ENCODE measurements at regions not wholly inside any gene's neighbourhood (a gene's known extent, or its start where the extent isn't known, plus 50 kb on each side); places are given as distances from the start of the nearest gene placed in this dataset.

- 84 to 89% methylated on average over 8 of the region's 8 CpGs for whole genome bisulfite sequencing, 2 donors
- no peak overlapping the region for H3K27ac ChIP-seq
These were observed 483.1 kb downstream of the RPS24 start for GRCh38 chr10:78516756-78517155.

GRCh38 chr10:78518224-78518623 is 484.6 kb downstream of the RPS24 start:
- 94 to 100% methylated on average over 5 of the region's 5 CpGs for WGBS, 2 donors
- intact Hi-C loops (cut with DNase I; ENCODE audit: low total_unique reads) = no loop called here
- no peak for TF ChIP-seq POLR2A (IDR thresholded peaks at IDR 0.05)
- TF ChIP-seq CTCF (IDR thresholded peaks at IDR 0.05) = no peak

More at GRCh38 chr10:78516756-78517155, 483.1 kb downstream of the RPS24 start:
- H3K9me3 ChIP-seq = no peaks in the 10 kb centered on the region
- H3K36me3 ChIP-seq (ENCODE audit: low read depth, missing control alignments) = no peaks in the 10 kb centered on the region
- TF ChIP-seq CTCF (IDR thresholded peaks at IDR 0.05) (no peak), POLR2A (IDR thresholded peaks at IDR 0.05) (no peak)
- DNase-seq = no peak
- intact Hi-C loops (cut with DNase I; ENCODE audit: low total_unique reads) = no loop called here
- H3K4me1 ChIP-seq = peaks cover 15% of the 10 kb centered on the region
- H3K4me3 ChIP-seq = no peak overlapping the region
- H3K27me3 ChIP-seq = no peaks in the 10 kb centered on the region

GRCh38 chr10:78520737-78521430 is 487.2 kb downstream of the RPS24 start:
- 75 to 81% methylated on average over 4 of the region's 4 CpGs for whole genome bisulfite sequencing, 2 donors
- TF ChIP-seq CTCF (IDR thresholded peaks at IDR 0.05) = no peak
- no peak for TF ChIP-seq POLR2A (IDR thresholded peaks at IDR 0.05)
- Histone ChIP-seq H3K27me3 (no peaks in the 10 kb centered on the region), H3K36me3 (ENCODE audit: low read depth, missing control alignments) (no peaks in the 10 kb centered on the region), H3K9me3 (no peaks in the 10 kb centered on the region), H3K4me3 (no peak overlapping the region), H3K27ac (no peak overlapping the region), H3K4me1 (no peaks in the 10 kb centered on the region)
- no peak for DNase-seq
- intact Hi-C loops (cut with DNase I; ENCODE audit: low total_unique reads) = no loop called here

More at GRCh38 chr10:78518224-78518623, 484.6 kb downstream of the RPS24 start:
- Histone ChIP-seq H3K9me3 (no peaks in the 10 kb centered on the region), H3K4me3 (no peak overlapping the region), H3K36me3 (ENCODE audit: low read depth, missing control alignments) (no peaks in the 10 kb centered on the region), H3K27ac (no peak overlapping the region), H3K4me1 (peaks cover 10% of the 10 kb centered on the region), H3K27me3 (no peaks in the 10 kb centered on the region)
- DNase-seq = no peak

- intact Hi-C loops (cut with DNase I; ENCODE audit: low total_unique reads) = no loop called here
- Histone ChIP-seq H3K27me3 (no peaks in the 10 kb centered on the region), H3K4me1 (no peaks in the 10 kb centered on the region), H3K9me3 (no peaks in the 10 kb centered on the region), H3K4me3 (no peak overlapping the region), H3K36me3 (ENCODE audit: low read depth, missing control alignments) (no peaks in the 10 kb centered on the region), H3K27ac (no peak overlapping the region)
- no peak for DNase-seq
- TF ChIP-seq CTCF (IDR thresholded peaks at IDR 0.05) (no peak), POLR2A (IDR thresholded peaks at IDR 0.05) (no peak)
- 82 to 95% methylated on average over 1 of the region's 1 CpG for WGBS, 2 donors
These were observed 489.8 kb downstream of the RPS24 start for GRCh38 chr10:78523453-78523852.

GRCh38 chr10:78524342-78524741 is 490.7 kb downstream of the RPS24 start:
- H3K9me3 ChIP-seq = no peaks in the 10 kb centered on the region
- DNase-seq = no peak
- no peak overlapping the region for H3K27ac ChIP-seq
- intact Hi-C loops (cut with DNase I; ENCODE audit: low total_unique reads) = no loop called here
- H3K36me3 ChIP-seq (ENCODE audit: low read depth, missing control alignments) = no peaks in the 10 kb centered on the region
- 85 to 95% methylated on average over 5 of the region's 5 CpGs for WGBS, 2 donors
- TF ChIP-seq CTCF (IDR thresholded peaks at IDR 0.05) (no peak), POLR2A (IDR thresholded peaks at IDR 0.05) (no peak)
- H3K27me3 ChIP-seq = no peaks in the 10 kb centered on the region
- H3K4me1 ChIP-seq = no peaks in the 10 kb centered on the region
- no peak overlapping the region for H3K4me3 ChIP-seq

Measured in testis (tissue), 2 donors.